ENCODE measurements at regions not wholly inside any gene's neighbourhood (a gene's known extent, or its start where the extent isn't known, plus 50 kb on each side); places are given as distances from the start of the nearest gene placed in this dataset.

DNA sequence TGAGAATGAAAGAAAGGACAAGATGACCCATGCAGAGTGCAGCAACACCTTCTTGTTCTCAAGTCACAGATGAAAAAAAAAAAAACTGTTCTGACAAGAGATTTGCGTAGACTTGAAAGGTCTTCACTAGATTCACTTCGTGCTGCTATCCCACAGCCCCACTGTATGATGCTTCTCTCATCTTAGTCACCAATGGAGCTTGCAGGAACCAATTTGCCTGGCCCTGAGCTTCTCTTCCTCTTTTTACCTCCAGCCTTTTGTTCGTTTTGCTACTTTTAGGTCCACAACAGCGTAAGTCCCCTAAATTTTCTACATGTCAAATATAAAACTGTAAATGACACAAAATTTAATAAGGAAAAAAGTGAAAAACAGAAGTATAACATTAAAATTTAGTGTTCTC is 107.9 kb upstream of the NAP1L1 start:
- Histone ChIP-seq H3K27me3 (ENCODE audit: control insufficient read depth, insufficient read depth, low read length) (no peaks in the 10 kb centered on the region), H3K9ac (ENCODE audit: low read length in 3 of 3) (no peak overlapping the region), H3K36me3 (ENCODE audit: control insufficient read depth in 2 of 3, insufficient read depth in 3 of 3, low read length in 3 of 3) (no peaks in the 10 kb centered on the region), H3K27ac (ENCODE audit: low read depth in 2 of 2, low read length in 2 of 2) (no peak overlapping the region), H3K4me1 (ENCODE audit: control insufficient read depth in 2 of 3, insufficient read depth in 2 of 3, low read depth in 1 of 3, low read length in 3 of 3) (no peaks in the 10 kb centered on the region), H3K4me3 (ENCODE audit: low read length in 3 of 3) (no peak overlapping the region), H3K9me3 (ENCODE audit: control insufficient read depth in 2 of 3, insufficient read depth in 1 of 3, low read length in 3 of 3) (no peaks in the 10 kb centered on the region)
- no peak for TF ChIP-seq CTCF (IDR thresholded peaks at IDR 0.05; ENCODE audit: borderline replicate concordance, extremely low read depth, insufficient read depth)
- intact Hi-C loops (cut with DNase I) = no loop called here
- DNase-seq (no peak), FAIRE-seq (no peak)

- no peaks in the 10 kb centered on the region for H3K9me3 ChIP-seq (ENCODE audit: control insufficient read depth in 2 of 3, insufficient read depth in 1 of 3, low read length in 3 of 3)
- intact Hi-C loops (cut with DNase I) = no loop called here
- no peaks in the 10 kb centered on the region for H3K27me3 ChIP-seq (ENCODE audit: control insufficient read depth, insufficient read depth, low read length)
- no peak for DNase-seq
- H3K36me3 ChIP-seq (ENCODE audit: control insufficient read depth in 2 of 3, insufficient read depth in 3 of 3, low read length in 3 of 3) = no peaks in the 10 kb centered on the region
- H3K9ac ChIP-seq (ENCODE audit: low read length in 3 of 3) = no peak overlapping the region
- H3K27ac ChIP-seq (ENCODE audit: low read depth in 2 of 2, low read length in 2 of 2) = no peak overlapping the region
- H3K4me1 ChIP-seq (ENCODE audit: control insufficient read depth in 2 of 3, insufficient read depth in 2 of 3, low read depth in 1 of 3, low read length in 3 of 3) = no peaks in the 10 kb centered on the region
- TF ChIP-seq CTCF (IDR thresholded peaks at IDR 0.05; ENCODE audit: borderline replicate concordance, extremely low read depth, insufficient read depth) = no peak
- FAIRE-seq = no peak
- no peak overlapping the region for H3K4me3 ChIP-seq (ENCODE audit: low read length in 3 of 3)
These were observed 105.8 kb upstream of the NAP1L1 start for GRCh38 chr12:76190299-76190698.

GRCh38 chr12:76189851-76190250 is 105.4 kb upstream of the NAP1L1 start:
- Histone ChIP-seq H3K27me3 (ENCODE audit: control insufficient read depth, insufficient read depth, low read length) (no peaks in the 10 kb centered on the region), H3K9ac (ENCODE audit: low read length in 3 of 3) (no peak overlapping the region), H3K36me3 (ENCODE audit: control insufficient read depth in 2 of 3, insufficient read depth in 3 of 3, low read length in 3 of 3) (no peaks in the 10 kb centered on the region), H3K4me3 (ENCODE audit: low read length in 3 of 3) (no peak overlapping the region), H3K9me3 (ENCODE audit: control insufficient read depth in 2 of 3, insufficient read depth in 1 of 3, low read length in 3 of 3) (no peaks in the 10 kb centered on the region), H3K4me1 (ENCODE audit: control insufficient read depth in 2 of 3, insufficient read depth in 2 of 3, low read depth in 1 of 3, low read length in 3 of 3) (no peaks in the 10 kb centered on the region), H3K27ac (ENCODE audit: low read depth in 2 of 2, low read length in 2 of 2) (no peak overlapping the region)
- intact Hi-C loops (cut with DNase I) = no loop called here
- DNase-seq (no peak), FAIRE-seq (no peak)
- no peak for TF ChIP-seq CTCF (IDR thresholded peaks at IDR 0.05; ENCODE audit: borderline replicate concordance, extremely low read depth, insufficient read depth)

GRCh38 chr12:76187177-76187576 is 102.7 kb upstream of the NAP1L1 start:
- DNase-seq = no peak
- Histone ChIP-seq H3K36me3 (ENCODE audit: control insufficient read depth in 2 of 3, insufficient read depth in 3 of 3, low read length in 3 of 3) (no peaks in the 10 kb centered on the region), H3K9ac (ENCODE audit: low read length in 3 of 3) (no peak overlapping the region), H3K4me1 (ENCODE audit: control insufficient read depth in 2 of 3, insufficient read depth in 2 of 3, low read depth in 1 of 3, low read length in 3 of 3) (no peaks in the 10 kb centered on the region), H3K27ac (ENCODE audit: low read depth in 2 of 2, low read length in 2 of 2) (no peak overlapping the region), H3K27me3 (ENCODE audit: control insufficient read depth, insufficient read depth, low read length) (no peaks in the 10 kb centered on the region), H3K4me3 (ENCODE audit: low read length in 3 of 3) (no peak overlapping the region), H3K9me3 (ENCODE audit: control insufficient read depth in 2 of 3, insufficient read depth in 1 of 3, low read length in 3 of 3) (no peaks in the 10 kb centered on the region)
- intact Hi-C loops (cut with DNase I) = no loop called here
- no peak for FAIRE-seq
- TF ChIP-seq CTCF (IDR thresholded peaks at IDR 0.05; ENCODE audit: borderline replicate concordance, extremely low read depth, insufficient read depth) = no peak
